ENCODE measurements at regions not wholly inside any gene's neighbourhood (a gene's known extent, or its start where the extent isn't known, plus 50 kb on each side); places are given as distances from the start of the nearest gene placed in this dataset.
A peak's percentile ranks its signal among the peaks of the same experiment; 100 is the strongest.

GRCh38 chr12:124368421-124369032 lies 73.6 kb downstream of the RFLNA start:
- no peak for TF ChIP-seq CTCF (conservative IDR thresholded peaks at IDR 0.05)
- Mint-ChIP-seq H3K27me3 (ENCODE audit: low read depth) (no peaks in the 10 kb centered on the region), H3K4me3 (no peak overlapping the region), H3K4me1 (no peaks in the 10 kb centered on the region), H3K27ac (peak overlapping the region in 1 of 3 experiments; percentile 23; a peak in 2 of 7 replicates), H3K36me3 (ENCODE audit: insufficient read depth in 1 of 3, low read depth in 3 of 3) (peaks cover 5 to 39% (median 38%) of the 10 kb centered on the region in 3 experiments; a peak in 6 of 7 replicates), H3K9me3 (no peaks in the 10 kb centered on the region)
- Histone ChIP-seq H3K9me3 (ENCODE audit: control insufficient read depth, low read depth, low read length) (no peaks in the 10 kb centered on the region), H3K79me2 (ENCODE audit: insufficient read depth, low read length) (no peaks in the 10 kb centered on the region), H4K8ac (replicated peaks; ENCODE audit: insufficient read length, low read depth, low read length) (no peak overlapping the region), H2AK5ac (ENCODE audit: insufficient read length, low read length) (no peak overlapping the region), H3K23me2 (ENCODE audit: insufficient read length, low read depth, low read length, poor library complexity, severe bottlenecking) (no peaks in the 10 kb centered on the region), H2BK120ac (ENCODE audit: low read depth, low read length, poor library complexity, severe bottlenecking) (no peak overlapping the region), H3K9ac (ENCODE audit: extremely low read depth, insufficient read length, low read length) (no peak overlapping the region), H2BK20ac (ENCODE audit: low read depth, low read length, poor library complexity, severe bottlenecking) (no peak overlapping the region), H3K14ac (ENCODE audit: insufficient read depth, low read length) (no peak overlapping the region), H4K20me1 (ENCODE audit: control insufficient read depth, insufficient read depth, insufficient read length) (no peaks in the 10 kb centered on the region), H2BK12ac (ENCODE audit: insufficient read length, low read depth, low read length) (no peak overlapping the region), H3K18ac (ENCODE audit: insufficient read length, low read depth, low read length) (no peak overlapping the region), H2BK15ac (ENCODE audit: low read depth, low read length) (no peak overlapping the region), H4K5ac (ENCODE audit: insufficient read length, low read depth, low read length) (no peak overlapping the region), H3K4me2 (ENCODE audit: insufficient read depth, insufficient read length, low read length) (no peak overlapping the region), H3K4ac (ENCODE audit: low read depth, low read length) (no peak overlapping the region), H3T11ph (ENCODE audit: low read length) (no peak overlapping the region), H3K4me1 (ENCODE audit: insufficient read depth, low read length) (no peaks in the 10 kb centered on the region), H2BK5ac (ENCODE audit: insufficient read length, low read length) (no peak overlapping the region), H3K27ac (ENCODE audit: insufficient read length, low read depth, low read length) (no peak overlapping the region), H3K23ac (ENCODE audit: insufficient read length, low read depth, low read length) (no peak overlapping the region), H3K56ac (ENCODE audit: insufficient read length, low read depth, low read length) (no peak overlapping the region), H3K27me3 (ENCODE audit: insufficient read depth, low read length) (no peaks in the 10 kb centered on the region), H3K79me1 (ENCODE audit: insufficient read depth, low read depth, low read length, poor library complexity, severe bottlenecking) (no peaks in the 10 kb centered on the region), H2AFZ (ENCODE audit: low read length) (no peak overlapping the region), H4K91ac (ENCODE audit: insufficient read length, low read depth, low read length) (no peak overlapping the region)
- WGBS (ENCODE audit: extremely low coverage, insufficient read length, low lambda C conversion rate): no CpG with 5 or more reads among the region's 10 CpGs
- no peak for DNase-seq

All from H9 (cell line).